ENCODE measurements at regions not wholly inside any gene's neighbourhood (a gene's known extent, or its start where the extent isn't known, plus 50 kb on each side); places are given as distances from the start of the nearest gene placed in this dataset.
"Not testable (repeated sequence)": the region's sequence is repeated elsewhere in the genome, so short reads cannot be mapped to it uniquely, and the experiment has no call there.

DNA sequence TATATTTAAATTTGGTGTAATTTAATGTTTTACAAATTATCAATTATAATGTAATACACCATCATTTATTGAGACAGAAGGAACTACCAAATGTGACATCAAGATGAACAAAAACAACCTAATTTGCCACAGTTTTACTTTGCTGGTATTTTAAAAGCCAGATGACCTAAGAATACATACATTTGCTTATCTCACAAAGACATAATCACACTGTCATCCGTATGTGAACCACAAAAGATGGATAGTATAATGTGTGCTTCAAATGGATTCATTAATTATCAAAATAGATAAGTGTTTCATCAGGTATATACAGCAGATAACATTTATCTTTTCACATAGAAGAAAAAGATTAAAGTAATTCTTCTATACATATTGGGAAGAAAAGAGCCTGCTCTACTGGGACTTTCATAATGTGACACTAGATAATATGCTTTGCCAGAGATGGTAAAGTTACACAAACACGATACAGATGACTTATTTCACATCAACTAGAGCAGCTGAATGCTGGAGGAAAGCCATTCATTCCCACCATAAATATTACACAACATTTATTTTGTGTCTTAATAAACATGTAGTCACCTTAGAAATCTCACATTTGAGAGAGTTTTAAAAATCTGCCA lies 278.5 kb downstream of the ISL1 start:
- no peak for DNase-seq

DNA sequence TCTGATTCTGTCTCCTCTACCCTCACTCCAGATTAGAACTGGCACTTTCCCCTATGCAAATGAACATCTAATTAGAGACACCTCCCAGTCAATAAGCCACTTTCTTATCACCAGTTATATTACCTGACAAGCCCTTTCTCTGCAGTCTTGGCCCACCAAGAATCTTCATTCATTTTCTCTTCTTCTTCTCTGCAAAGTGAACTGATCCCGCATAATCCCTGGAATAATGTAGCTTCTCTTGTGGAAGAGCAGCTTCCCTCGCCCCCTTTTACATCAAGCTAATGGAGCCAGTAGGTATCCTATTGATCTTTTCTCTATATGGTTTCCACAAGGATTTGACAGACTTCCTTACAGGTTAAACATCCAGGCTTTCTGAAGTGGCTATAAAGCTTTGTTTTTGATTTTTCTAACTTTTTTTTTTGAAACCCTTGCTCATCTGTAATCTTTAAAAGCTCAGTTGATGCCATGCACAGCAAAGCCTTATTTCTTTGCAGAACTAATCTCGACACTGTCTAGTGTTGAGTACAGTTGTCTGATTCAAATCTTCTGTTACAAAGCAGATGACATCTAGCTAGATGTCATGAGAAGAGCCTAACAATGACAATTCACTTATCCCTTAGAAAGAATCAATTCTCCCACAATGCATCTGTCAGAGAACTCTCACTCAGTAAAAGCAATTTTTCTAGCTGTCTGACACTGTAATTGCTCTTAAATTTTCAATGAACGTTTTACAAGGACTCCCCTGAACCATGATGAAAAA lies 281.4 kb downstream of the ISL1 start:
- no peak for DNase-seq

DNA sequence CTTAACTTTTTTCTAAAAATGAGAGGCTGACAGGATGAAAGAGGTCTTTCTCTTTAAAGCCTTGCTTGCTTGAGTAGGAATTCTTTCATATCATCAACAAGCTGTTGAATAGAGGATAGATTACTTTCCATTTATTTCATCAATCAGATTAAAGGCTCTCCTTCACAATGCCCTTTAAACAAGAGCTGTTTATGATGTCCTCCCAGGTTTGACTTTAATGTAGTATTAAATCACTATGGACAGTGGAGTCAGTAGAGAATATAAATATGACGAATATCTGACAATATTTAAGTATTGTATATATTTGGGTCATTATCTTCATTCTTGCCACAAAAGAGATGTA lies 282.0 kb downstream of the ISL1 start:
- no peak for DNase-seq

DNA sequence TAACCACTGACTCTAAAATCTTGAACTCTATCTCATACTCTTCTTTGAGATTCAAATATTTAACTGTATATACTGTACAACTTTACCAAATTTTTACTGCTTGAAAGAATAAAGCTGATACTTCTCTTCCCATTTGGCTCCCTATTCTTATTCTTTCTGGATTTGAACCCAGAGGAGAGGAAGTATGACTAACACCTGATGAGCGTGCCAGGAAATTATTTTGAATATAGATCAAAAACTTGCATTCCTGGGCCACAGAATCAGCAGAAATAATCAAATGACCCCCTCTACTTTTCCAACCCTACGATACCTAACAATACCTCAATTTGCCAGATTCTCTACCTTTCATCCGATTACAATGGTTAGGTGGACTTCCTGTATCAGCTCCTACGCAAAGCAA lies 285.8 kb downstream of the ISL1 start:
- DNase-seq: no peak

DNA sequence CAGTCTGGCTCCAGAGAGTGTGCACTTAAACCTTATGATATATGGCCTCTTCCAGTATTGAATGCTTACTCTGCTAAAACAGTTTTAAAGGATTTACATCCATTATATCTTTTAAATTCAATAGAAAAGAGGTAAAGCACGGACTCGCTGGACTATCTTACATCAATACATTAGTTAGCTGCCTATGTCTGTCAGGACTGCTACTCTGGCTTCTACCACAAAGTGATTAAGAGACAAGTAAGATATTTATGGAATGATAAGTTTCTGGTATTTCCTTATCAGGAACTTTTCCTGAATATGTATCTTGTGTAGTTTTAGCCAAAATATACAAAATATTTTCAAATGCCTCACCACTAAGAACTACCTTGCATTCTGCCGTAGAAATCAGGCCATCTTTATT lies 295.1 kb downstream of the ISL1 start:
- DNase-seq: no peak

DNA sequence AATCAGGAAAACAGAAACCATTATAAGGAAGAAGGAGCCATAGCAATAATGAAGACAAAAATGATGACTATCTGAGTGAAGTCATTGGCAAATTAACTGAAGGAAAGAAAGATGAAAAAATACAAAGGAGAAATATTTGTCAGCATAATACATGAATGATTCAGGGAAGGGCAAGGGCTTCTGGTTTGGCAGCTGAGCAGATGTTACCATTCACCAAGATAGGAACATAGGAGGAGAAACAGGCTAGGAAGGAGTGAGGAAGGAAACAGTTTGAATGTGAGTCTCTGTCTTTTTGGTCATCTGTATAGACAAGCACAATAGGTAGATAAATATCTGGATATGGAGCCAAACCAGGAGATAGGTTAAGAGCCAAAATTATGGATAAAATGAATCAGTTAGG lies 296.0 kb downstream of the ISL1 start:
- no peak for DNase-seq

DNA sequence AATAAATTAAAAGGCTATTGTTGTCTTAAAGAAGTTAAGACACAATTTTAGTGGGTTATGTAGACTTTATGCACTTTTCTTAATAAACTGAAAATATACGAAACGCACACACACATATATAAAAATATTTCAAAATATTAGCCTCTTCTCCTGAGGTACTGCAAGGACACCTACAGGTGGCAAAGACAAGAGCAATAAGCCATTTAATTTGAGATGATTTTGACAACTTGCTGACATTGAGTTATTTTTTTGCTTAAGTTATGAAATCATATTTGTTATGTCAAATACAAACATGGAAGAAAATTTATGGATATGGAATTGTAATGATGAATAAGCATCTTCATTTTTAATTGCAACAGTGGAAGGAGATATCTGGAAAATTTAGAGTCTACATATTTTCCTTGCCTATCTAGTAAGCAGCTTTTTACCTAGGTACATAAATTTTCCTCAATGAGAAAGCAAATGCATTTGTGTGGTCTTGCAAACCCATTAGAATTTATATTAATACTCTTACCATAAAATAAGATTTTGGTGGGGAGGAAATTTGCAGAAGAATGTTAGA lies 301.6 kb downstream of the ISL1 start:
- DNase-seq: no peak

DNA sequence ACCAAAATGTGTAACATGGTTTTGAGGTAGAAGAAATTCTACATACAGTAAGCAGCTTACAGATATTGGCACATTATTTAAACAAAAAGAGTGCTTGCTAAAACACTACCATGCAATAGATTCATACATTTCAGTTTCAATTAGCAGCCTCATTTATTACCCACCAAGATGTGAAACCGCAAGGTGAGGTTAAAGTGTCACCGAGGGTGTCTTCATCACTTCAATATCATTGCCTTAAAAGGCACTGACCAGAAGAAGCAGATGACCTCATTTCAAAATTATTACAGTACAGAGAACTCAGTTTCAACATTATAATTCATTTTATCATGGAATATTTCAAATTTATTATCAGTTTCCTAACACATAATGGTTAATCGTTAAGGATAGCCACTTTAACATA lies 302.2 kb downstream of the ISL1 start:
- no peak for DNase-seq

DNA sequence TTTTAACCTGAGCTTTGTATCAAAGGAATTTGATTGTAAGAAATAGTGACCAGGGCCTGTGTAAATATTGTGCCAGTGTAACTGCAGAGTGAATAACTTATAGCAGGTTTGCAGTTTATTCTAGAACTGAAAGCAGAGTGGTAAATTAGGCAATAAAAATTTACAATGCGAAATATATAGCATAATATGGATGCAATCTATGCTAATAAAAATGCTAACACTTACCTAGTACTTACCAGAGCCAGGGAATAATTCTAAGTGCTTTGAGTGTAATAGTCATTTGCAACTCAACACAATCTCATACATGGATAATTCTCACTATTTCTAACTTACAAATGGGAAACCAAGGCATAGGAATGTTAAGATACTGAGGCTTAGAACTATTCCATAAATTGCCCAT lies 303.4 kb downstream of the ISL1 start:
- no peak for DNase-seq

DNA sequence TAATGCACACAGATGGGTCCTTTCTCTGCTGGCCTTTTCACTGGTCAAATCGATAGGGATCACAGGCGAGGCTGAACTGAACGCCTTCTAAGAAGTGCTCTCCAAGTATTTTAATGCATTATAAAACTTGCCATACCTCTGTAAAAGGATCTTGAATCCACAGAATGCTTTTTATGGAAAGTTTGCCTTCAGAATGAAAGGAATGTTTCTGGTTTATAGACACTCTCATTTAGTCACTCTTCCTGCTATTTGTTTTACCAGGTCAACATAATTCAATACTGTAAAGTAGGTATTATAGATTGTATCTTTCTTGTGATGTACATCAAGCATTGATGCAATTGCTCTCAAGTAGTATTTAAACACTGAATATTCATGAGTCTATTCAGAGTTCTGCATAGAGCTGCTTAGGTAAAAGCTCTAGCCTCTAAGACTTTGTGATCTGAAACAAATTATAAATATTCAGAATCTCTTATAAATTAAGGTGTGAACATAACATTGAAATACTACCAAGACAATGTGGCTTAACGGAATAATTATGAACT lies 308.4 kb downstream of the ISL1 start:
- DNase-seq: no peak

DNA sequence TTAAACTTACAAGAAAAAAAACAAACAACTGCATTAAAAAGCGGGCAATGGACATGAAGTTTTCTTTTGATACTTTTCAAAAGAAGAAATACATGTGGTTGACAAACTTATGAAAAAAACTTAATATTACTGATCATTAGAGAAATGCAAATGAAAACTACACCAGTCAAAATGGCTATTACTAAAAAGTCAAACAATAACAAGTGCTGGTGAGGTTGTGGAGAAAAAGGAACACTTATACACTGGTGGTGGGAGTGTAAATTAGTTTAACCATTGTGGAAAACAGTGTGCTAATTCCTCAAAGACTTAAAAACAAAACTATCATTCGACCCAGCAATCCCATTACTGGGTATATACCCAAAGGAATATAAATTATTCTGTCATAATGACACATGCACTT lies 311.6 kb downstream of the ISL1 start:
- DNase-seq: no peak

DNA sequence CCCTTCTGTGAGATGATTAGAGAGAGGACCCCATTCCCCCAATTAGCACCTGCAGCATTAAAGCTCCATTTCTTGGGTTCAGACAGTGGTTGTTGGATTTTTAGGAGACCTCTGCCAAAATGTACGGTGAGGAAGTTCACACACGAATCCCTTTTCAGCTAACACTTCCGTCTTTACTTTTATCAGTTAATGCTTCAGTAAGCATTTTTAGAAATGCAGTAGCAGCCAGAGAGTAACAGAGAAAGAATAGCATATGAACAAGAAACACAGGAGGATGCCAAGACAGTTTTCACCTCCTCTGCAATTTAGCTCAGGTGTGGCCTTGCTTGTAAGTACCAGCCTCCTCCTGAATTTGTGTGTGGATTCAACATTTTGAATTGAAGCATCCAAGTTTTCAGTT lies 312.9 kb downstream of the ISL1 start:
- DNase-seq: no peak

DNA sequence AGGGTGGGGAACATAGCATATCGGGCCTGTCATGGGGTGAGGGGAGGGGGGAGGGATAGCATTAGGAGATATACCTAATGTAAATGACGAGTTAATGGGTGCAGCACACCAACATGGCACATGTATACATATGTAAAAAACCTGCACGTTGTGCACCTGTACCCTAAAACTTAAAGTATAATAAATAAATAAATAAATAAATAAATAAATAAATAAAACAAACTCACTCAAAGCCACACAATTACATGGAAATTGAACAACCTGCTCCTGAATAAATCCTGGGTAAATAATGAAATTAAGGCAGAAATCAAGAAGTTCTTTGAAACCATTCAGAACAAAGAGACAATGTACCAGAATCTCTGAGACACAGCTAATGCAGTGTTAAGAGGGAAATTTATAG lies 318.8 kb downstream of the ISL1 start:
- not testable (repeated sequence) for DNase-seq

DNA sequence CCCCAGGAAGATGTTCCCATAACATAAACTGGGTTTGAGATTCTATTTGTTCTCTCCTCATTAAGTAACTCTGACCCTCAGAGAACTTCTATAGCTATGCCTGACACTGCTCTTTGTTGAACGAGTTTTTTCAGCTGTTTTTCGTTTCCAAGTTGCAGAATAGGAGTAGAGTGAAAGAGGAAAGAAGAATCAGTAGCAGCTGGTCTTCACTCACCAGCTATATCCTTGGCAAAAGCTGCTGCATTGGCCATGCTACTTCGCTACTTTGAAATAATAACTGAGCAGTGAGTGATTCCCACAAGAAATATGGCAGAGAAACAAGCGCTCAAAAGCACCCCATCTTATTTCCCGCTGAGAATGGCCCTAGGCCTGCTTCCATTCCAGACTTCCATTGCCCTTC lies 329.0 kb downstream of the ISL1 start:
- no peak for DNase-seq

DNA sequence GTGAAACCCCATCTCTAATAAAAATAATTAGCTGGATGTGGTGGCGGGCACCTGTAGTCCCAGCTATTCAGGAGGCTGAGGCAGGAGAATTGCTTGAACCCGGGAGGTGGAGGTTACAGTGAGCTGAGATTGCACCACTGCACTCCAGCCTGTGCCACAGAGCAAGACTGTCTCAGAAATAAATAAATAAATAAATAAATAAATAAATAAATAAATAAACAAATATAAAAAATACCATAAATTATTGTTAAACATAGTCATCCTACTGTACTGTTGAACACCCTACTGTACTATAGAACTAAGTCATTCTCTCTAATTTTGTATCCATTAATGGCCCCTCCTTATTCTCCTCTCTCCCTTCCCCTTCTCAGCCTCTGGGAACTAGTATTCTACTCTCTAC lies 332.2 kb downstream of the ISL1 start:
- DNase-seq: not testable (repeated sequence)

DNA sequence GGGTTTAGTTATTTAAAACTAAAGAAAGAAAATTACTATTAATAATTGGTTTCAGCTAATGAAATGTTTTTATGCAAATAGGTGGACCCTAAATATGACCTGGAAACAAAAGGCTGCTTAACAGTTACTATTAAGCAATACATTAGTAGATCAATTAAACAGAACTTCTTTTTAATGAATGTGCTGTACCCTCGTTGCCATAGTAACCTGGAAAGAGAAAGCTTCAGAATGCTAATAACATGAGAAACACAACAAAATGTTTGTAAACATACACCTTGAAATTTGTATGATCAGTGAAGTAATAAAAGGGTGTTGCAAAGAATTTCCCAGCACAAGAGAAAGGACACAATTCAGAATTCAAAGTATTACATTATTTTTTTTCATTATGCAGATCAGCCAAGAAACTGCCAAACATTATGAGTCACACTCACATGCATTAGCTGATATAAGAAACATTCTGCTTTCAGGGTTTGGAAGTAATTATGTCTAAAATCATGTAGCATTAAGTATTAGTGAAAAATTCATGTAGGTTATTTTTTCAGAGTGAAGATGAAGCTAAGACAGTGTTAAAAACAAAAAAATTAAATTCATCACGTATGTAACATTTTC lies 348.3 kb downstream of the ISL1 start:
- DNase-seq: no peak

DNA sequence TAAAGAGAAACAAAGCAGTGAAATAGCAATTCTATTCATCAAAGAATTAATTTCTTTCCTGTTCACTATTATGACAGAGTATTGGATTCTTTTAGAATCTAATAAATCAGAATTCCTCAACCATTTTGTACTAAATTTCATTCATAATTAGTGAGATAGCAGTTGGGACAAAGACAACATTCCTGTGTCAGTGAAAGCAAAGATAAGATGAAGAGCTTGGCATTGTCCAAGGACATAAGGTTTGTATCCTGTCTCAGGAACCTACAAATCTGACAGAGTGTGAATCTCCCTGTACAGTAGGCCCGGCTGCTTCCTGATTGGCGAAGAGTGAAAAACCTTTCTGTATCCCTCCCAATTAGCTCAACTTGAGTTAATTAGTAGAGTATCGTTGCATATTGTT lies 349.1 kb downstream of the ISL1 start:
- no peak for DNase-seq

DNA sequence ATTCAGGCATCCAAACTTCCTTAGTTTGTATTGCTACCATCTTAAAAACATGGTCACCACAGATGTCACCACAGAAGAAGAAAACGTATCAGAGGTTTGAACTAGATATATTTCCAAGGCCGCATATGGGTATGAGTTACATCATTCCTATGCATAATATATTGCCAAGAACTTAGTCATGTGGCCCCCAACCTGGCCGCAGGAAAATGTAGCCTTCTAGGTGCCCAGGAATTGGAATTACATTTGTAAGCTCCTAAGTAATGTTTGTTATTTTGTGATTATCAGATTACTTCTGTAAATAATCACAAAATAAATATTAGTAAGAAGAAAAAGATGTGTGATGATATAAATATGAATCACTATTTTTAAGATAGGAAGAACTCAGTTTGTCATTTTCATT lies 351.4 kb downstream of the ISL1 start:
- no peak for DNase-seq

DNA sequence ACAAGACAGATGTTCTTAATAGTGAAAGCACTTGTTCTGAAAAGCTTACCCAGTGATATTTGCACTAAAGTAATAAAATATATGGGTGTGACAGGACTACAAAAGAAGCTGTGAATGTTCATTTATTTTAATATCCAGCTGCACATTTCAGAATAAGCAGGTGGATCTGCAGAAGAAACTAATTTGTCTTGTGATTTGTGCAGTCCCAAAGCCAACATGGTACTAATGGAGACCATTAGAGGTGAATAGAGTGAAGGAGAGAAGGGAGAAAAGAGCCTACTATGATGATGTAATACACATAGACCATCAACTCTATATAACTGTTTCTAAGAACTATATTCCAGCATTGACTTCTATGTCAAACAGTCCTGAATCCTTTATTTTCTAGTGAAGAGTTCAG lies 362.8 kb downstream of the ISL1 start:
- no peak for DNase-seq

DNA sequence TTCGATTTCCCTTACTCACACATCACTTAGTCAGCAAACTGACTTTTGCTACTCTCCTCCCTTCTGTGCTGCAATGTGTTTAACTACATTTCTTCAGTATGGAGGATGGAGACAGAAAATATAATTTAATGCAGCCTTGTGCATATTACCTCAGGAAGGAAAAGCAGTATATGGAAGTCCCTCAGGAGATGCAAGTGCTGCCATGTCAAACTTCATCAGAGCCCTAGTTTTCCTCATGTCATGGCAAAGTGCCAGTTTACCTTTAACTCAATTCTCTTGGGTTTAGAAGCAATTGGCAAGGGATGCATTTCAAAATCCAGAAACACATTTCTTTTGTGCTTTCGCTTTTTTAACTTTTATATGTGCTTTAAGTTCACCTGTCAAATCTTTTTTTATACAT lies 365.4 kb downstream of the ISL1 start:
- DNase-seq: no peak
